ENCODE measurements at regions not wholly inside any gene's neighbourhood (a gene's known extent, or its start where the extent isn't known, plus 50 kb on each side); places are given as distances from the start of the nearest gene placed in this dataset.

DNA sequence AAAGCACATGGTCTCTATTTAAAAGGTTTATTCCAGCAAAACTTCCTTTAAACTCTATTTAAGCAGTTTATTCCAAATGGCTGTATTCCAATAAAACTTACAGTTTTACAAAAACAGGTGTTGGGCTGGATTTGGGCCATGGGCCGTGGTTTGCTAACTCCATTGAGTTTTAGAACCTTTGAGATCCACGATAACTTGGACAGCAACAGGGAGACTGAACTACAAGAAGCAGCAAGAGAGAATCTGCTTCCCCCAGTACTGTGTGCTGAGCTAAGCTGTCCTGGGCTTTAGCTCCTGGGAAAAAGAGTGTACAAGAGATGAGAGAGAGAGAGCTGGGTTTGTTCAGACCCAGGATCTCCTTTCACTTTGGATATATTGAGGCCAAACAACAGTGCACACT is 204.0 kb upstream of the CELF2 start:
- DNase-seq (ENCODE audit: low read depth), result no peak

DNA sequence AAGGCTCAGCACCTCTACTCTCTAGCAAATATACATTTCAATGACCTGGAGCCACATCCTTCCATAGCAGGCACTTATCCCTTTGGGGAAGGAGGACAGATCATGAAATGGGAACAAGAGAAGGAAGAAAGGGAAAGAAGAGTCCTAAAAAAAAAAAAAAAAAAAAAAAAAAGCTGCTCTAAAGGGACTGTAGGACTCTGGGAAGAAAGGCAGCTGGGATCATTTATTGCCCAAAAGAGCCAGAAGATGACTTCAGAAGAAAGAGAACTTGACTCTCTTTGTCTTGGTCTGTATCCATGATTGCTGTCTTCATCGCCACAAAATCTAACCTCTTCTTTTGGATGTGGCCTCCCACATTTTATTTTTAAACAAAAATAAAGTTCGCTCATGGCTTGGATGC is 203.6 kb upstream of the CELF2 start:
- no peak for DNase-seq (ENCODE audit: low read depth)

GRCh38 chr10:10816447-10816846 is 201.2 kb upstream of the CELF2 start:
- no peak for DNase-seq (ENCODE audit: low read depth)

DNA sequence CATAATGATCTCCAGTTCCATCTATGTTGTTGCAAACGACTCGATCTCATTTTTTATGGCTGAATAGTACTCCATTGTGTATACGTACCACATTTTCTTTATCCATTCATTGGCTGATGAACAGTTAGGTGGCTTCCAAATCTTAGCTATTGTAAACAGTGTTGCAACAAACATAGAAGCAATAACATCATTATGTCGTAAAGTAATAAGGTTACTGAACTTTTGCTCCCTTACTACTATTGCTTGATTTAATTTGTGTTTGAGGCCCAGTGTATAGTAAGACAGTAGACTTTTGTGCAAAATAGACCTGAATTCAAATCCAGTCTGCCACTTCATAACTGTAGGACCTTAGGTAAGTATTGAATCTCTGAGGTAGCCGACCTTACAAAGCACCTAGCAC is 200.1 kb upstream of the CELF2 start:
- no peak for DNase-seq (ENCODE audit: low read depth)

GRCh38 chr10:10818082-10818481 is 199.6 kb upstream of the CELF2 start:
- peak; percentile 85 for DNase-seq (ENCODE audit: low read depth)

DNA sequence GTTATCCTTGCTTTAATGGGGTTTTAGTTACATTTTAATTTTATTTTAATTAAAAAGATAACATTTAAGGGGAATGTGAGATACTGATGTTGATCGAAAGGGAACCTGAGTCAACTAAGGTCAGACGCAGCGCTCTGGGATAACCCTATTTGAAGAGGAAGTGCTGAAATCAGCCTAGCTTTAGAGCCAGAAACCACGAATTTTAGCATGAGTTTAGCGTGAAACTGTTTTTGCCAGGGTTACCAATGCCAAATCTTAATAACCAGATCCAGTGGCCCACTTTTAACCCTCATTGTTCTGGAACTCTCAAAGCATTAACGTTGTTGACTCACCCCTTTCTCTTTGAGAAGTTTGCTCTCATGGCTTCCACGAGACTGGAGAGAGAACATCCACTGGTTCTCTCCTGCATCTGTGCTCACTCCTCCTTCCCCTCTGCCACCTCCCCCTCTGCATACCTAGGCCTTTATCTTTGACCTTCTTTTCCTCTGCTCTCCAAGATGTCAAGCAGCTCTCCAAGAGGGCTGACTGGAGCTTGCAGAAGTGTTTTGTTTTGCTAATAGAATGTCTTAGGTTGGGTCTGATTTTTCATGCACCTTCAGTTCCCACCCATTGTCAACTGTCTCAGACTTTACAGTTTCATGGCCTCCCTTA is 198.3 kb upstream of the CELF2 start:
- no peak for DNase-seq (ENCODE audit: low read depth)

GRCh38 chr10:10821926-10822325 is 195.7 kb upstream of the CELF2 start:
- no peak for DNase-seq (ENCODE audit: low read depth)

- peak; percentile 77 for DNase-seq (ENCODE audit: low read depth)
Observed at GRCh38 chr10:10824591-10825148, 193.0 kb upstream of the CELF2 start.

- peak; percentile 63 for DNase-seq (ENCODE audit: low read depth)
Observed at GRCh38 chr10:10826125-10826524, 191.5 kb upstream of the CELF2 start.

GRCh38 chr10:10828623-10829022 is 189.0 kb upstream of the CELF2 start:
- DNase-seq (ENCODE audit: low read depth), result no peak

DNA sequence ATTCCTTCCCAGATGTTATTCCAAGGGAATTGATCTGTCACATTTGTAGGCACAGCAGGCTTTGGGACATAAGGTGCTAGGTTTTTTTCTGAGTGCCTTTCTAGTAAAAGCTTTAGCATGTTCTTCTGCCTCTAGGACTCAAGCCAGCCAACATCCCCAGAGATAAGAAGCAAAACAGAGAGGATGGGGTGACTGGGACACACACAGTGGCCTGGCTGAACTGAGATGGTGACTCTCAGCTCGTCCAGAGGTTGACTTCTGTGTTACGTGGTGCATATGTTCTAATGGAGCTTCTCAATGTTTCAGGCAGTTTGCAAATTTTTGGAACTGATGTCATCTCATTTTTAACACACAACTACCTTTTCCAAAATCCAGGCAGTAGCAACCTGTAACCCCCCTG is 188.1 kb upstream of the CELF2 start:
- DNase-seq (ENCODE audit: low read depth), result no peak

GRCh38 chr10:10830293-10830986 is 187.2 kb upstream of the CELF2 start:
- peak; percentile 92 for DNase-seq (ENCODE audit: low read depth)

DNA sequence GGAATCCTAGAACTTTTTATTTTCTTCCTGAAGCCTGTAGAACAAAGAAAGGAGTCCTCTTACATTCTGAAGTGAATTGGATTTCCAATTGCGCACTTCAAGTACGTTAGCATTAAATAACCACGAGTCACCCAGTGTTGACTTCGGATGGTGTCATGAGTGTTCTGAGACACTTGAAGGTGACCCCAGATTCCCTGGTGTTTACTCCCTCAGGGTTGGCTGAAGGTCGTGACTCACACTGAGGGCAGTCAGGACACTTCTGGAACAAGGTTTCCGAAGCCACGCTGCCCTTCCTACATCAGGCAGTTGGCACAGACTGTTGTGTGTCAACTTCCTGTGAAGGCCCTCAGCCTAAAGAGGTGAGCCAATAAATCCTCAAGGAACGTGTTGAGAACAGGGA is 186.6 kb upstream of the CELF2 start:
- peak; percentile 89 for DNase-seq (ENCODE audit: low read depth)

DNA sequence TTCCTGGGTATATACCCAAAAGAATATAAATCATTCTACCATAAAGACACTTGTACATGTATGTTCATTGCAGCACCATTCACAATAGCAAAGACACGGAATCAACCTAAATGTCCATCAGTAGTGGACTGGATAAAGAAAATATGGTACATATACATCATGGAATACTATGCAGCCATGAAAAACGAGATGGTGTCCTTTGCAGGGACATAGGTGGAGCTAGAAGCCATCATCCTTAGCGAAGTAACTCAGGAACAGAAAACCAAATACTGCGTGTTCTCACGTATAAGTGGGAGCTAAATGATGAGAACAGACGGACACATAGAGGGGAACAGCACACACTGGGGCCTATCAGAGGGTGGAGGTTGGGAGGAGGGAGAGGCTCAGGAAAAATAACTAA is 183.7 kb upstream of the CELF2 start:
- no peak for DNase-seq (ENCODE audit: low read depth)

GRCh38 chr10:10844251-10844650 is 173.4 kb upstream of the CELF2 start:
- no peak for DNase-seq (ENCODE audit: low read depth)

DNA sequence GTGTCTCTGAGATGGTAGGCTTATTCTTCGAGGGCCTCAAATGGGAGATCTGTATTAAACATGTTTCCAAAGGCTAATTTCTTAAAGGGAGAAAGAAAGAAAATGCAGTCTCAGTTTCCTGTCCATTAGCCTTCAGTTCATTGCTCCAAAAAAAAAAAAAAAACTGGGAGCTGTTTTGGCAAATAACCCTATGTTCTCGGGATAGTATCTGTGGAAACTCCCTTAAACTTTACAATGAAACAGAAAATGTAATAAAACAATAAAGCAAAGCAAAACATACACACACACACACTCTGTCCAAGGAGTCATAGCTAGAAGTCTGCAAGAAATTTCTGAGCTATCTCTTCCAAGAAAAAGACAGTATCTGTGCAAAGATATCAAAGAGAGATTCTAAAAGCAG is 172.5 kb upstream of the CELF2 start:
- no peak for DNase-seq (ENCODE audit: low read depth)

- DNase-seq (ENCODE audit: low read depth), result no peak
Observed at GRCh38 chr10:10845826-10846503, 171.7 kb upstream of the CELF2 start.

DNA sequence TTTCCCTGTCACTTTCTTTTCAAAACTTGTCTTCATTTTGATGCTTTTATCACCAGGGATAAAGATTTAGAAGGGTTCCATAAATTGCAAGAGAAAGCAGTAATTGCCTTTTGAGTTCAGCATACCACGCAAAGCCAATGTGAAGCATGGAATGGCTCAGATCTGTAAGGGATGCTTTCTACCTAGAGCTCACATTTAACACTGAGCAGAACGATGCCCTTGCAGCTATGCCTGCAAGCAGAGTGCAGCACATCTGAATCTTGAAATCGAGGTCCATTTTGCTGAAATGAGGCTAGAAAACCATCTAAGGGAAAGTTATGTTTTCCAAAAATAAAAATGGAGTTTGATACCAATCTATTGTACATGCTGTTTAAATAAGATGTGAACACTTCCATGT is 171.2 kb upstream of the CELF2 start:
- no peak for DNase-seq (ENCODE audit: low read depth)

- no peak for DNase-seq (ENCODE audit: low read depth)
Observed at GRCh38 chr10:10847387-10847786, 170.3 kb upstream of the CELF2 start.

- no peak for DNase-seq (ENCODE audit: low read depth)
Observed at GRCh38 chr10:10848488-10849111, 169.1 kb upstream of the CELF2 start.

- DNase-seq (ENCODE audit: low read depth), result no peak
Observed at GRCh38 chr10:10849306-10849705, 168.4 kb upstream of the CELF2 start.

GRCh38 chr10:10850214-10850613 is 167.5 kb upstream of the CELF2 start:
- DNase-seq (ENCODE audit: low read depth), result no peak

DNA sequence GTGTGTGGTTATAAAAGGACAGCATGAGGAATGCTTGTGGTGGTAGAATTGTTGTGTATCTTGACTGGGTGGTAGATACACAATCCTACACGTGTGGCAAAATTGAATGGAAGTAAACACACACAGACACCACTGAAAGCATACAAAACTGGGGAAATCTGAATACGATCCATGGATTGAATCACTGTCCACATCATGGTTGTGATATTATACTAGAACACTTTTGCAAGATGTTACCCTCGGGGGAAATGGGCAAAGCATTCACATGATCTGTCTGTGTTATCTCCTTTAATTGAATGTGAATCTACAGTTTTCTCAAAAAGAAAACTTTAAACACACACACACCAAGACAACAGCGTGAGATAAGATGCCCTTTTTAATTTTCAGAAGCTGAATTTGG is 165.2 kb upstream of the CELF2 start:
- DNase-seq (ENCODE audit: low read depth), result no peak
